GOT3 (cell line): ENCODE measurements at regions not wholly inside any gene's neighbourhood (a gene's known extent, or its start where the extent isn't known, plus 50 kb on each side); places are given as distances from the start of the nearest gene placed in this dataset.

Source experiments
- DNase-seq: peaks from one replicate; lab custom pipeline; 2025; ENCODE audit warnings: mixed read lengths; lab: John Stamatoyannopoulos, UW

DNA sequence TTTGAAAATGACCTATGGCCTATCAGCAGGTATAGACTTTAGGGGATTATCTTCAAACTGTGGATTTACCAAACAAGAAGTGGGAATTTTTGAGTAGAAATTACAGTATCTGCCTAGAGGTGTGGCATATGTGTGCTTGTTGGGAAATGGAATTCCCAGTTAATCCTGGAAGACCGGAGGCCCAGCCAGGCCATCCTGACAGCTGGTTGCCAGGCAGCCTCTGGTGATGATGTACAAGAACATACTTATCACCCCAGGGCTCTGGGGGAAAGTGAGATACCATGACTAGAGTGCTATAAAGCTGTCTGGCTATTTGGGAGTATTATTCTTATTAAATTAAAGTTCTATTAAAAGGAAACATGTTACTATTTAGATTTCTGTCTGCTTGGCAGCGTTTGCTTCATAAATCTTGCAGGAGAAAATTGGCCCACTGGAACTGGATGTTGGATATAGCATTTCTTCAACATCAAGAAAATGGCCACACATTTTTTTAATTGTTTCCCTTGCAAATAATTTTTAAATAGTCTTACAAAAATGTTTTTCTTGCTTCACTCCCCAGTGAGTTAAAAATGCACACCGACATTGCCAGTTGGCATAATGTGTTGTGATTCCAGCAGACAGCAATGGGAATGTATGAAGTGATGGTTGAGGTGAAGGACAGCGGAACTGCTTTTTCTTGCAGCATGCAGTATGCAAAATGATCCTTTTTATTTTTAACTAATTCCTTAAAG is 187.8 kb downstream of the MYLK4 start:
- DNase-seq = no peak

DNA sequence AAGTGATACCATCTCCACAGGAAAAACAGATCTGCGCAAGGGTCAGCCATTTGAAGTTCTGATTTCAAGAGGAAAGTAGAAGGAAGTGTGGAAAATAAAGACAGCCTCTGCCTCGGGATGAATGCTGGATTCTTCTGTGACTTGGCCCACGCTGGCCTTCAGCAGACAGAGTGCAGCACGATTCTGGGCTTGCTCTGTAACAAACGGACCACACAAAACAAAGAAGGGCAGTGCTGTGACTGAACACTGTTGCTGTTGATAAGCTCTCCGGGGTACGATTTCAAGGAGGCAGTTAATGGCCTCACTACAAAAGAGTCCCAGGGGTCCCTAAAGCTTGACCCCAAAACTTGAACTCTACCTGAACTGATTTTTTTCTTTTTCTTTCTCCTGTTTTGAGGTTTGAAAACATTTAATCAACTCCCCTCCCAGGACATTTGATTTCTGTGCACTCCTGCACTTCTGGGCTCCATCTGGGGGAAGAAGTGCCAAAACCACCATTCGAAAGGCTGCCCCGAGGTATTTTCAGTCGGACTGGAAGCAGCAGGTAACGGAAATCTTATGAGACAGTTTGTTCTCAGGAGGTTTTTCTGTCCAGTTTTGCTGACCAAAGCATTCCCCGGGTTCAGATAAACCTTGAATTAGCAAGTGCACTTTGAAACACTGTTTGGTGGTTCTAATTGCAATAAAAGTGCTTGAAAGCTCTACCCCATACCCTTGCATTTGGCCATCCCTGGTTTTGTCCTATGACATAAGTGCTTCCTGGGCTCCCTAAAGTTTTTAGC is 189.6 kb downstream of the MYLK4 start:
- DNase-seq = no peak

DNA sequence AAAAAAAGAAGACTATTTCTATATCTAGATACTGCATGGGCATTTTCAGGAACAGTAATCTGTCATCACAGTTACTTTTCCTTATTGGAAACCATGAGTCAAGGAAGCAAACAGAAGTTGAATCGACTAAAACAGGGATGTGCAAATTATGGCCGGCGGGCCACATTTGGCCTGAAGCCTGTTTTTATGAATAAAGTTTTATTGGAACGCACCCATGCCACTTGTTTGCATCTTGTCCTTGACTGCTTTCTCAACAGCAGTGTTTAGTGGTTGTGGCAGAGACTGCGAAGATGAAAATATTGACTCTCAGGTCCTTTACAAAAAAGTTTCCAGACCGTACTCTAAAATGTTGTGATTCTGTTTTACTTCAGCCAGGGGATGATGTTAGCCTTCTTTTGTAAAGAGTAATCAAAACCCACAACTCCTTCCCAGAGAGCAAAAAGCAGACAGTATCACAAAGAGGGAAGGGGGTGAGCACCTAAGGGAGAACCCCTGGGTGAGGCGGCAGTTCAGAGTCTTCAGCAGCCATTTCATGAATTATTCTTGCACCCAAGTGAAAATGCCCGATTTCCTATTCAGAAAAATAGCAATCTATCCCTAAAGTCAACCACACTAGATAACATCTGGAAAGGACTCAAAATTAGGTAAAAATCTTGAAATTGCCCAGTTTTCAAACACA is 190.4 kb downstream of the MYLK4 start:
- no peak for DNase-seq

DNA sequence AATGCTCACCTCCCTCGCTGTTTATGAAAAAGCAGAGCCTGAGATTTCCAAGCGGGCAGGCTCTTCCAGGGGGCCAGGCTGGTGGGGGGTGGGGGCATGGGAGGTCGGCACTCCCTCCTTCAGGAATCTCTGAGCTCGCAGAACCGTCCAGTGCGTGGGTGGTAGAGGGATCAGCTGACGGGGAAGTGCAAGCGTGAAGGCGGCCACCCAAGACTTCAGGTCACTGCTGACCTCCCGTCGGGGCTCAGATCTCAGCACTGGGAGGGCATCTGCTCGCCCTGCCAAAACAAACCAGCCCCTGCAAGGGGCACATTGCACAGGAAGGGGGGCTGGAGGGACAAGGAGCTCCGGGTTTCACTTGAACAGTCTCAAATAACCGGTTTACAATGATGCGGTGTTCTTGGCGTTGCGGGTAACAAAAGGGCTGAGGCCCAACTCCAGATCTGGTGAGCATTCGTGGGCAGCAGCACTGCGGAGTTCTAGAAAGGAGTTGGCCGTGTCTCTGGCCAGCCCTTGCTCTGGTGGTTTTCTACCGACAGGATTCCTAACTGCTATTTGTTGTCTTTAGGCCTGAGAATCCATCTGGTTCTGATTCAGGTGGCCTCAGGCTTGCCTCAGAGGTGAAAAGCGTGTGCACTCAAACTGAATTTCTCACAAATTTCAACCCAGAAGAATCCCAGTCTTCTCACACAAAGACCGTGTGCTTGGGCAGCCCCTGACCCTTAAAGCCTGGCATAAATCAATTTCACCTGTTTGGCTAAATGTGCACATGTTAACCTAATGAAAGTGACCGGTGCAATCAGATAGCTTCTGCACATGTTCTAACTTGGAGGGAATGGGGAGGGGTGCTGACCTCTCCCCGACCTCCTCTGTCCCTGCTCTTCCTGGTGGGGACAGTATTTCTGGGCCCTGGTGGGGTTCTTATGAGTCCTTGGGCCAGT is 191.6 kb downstream of the MYLK4 start:
- no peak for DNase-seq

DNA sequence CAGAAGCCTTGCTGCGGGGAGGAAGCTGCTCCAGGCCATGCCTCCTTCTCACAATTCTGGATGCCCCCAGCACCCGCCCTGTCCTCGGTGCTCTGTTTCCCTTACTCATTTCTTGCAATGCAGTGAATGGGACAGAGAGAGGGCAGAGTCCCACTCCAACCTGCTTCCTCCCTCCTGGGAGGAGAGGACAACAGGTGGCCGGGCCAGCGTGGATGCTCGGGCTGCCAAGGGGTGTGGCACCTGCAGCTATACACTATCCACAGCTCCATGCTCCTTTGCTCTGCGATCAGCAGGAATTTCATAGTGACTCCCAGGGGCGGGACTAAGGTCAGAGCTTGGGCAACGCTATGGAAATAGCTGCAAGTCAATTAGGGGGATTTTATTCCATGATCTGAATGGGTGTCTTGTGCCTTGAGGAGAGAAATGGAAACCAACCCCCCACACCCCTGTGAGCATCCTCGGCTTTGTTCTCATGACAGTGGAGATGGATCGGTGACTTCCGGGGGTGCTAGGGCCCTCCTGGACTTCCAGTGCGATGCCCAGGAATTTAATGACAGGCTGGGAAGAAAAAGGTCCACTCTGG is 192.5 kb downstream of the MYLK4 start:
- no peak for DNase-seq

DNA sequence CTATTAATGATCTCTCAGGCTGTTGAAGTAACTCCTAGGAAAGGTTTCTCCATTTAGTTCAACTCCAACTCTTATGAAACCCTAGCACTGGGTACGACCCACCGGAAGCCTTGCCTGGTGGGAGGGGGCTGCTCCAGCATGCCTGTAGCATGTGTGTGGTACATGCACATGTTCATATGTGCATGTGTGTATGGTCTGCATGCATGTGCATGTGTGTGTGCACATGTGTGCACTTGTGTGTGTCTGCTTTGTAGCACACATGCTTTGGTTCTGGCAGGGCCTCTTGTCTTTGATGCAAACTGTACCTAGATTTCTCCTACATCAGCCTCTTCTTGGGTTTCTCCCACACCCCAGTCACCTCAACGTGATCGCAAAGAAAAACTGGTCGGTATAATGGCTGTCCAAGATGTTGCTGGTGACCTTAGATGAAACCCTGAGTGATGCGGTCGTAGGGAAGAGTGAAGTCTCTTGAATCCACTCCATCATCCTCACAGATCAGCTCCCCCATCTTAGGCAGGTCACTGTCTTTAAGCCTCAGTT is 193.5 kb downstream of the MYLK4 start:
- no peak for DNase-seq

DNA sequence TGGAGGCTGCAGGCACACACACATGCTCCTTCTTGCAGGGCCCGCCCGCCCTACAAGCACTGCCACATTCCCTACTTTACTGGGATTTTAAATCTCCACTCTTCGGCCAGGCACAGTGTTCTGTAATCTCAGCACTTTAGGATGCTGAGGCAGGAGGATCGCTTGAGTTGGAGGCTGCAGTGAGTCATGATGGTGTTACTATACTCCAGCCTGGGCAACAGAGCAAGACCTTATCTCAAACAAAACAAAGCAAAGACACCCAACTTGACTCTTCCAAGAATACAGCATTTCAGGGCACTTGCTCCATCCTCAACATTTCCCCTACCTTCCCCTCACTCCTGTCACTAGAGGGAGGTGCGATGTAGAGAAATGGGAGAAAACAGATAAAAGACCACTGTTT is 194.0 kb downstream of the MYLK4 start:
- DNase-seq = no peak

DNA sequence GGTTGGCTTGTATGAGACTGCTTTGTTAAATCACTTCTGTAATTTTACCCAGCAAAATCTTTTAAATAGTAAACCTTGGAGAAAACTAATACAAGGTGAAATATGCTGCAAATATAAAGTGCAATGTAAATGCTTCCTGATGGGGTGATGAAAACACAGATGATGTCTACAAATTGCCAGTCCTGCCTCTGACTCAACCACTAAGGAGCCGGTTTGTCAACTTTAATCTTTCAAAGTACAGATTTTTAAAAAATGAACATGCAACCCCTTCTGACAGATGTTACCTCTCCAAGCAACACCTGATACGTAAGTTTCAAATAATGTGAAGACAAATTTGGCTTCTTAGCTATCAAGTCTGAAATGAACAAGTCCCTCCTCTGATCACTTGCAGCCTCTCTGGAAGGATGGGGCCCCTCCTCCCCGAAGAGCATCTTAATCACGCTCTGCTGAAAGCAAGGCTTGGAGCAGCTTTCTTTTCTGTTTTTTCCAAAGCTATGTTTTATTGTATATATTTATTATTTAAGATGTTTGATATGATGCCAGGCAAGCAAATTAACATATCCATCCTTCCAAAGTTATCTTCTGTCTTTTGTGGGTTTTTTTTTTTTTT is 196.0 kb downstream of the MYLK4 start:
- no peak for DNase-seq

DNA sequence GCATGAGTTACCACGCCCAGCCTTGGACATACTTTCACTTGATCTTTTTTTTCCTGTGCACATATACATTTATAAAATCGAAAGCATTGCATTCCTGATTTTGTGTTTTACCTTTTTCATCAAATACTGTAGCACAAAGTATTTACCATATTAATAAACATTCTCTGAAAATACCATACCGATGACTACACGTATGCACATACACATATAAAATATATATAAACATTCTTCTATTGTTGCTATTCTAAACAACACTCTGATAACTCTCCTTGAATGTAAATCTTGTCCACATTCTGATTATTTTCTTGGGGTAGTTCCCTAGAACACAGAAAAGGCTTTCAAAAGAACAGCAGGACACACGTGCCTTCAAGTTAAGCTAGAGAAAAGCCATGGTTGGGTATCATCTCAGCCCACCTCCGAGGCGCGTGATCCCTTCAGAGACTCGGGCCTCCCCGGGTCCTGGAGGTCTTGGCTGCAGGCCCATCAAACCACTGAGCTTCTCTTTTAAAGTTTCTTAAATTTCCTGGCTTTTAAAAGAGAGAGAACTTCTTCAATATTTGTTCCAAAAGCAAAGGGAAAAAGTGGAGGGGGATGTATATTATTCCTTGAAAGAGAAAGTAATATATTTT is 198.1 kb downstream of the MYLK4 start:
- no peak for DNase-seq

DNA sequence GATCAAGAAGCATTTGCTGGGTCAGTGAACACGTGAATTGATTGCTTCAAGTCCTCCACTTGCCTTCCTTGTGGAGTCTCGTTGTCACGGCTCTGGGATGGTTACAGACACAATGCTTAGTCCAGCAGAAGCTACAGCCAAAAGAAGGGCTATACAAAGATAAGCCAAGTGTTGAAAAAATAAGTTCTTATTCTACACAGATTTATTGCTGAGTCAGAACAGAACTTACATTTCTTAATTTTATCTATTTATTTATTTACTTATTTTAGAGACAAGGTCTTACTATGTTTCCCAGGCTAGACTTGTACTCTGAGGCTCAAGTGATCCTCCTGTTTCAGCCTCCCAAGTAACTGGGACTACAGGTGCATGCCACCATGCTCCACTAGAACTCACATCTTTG is 199.0 kb downstream of the MYLK4 start:
- no peak for DNase-seq

DNA sequence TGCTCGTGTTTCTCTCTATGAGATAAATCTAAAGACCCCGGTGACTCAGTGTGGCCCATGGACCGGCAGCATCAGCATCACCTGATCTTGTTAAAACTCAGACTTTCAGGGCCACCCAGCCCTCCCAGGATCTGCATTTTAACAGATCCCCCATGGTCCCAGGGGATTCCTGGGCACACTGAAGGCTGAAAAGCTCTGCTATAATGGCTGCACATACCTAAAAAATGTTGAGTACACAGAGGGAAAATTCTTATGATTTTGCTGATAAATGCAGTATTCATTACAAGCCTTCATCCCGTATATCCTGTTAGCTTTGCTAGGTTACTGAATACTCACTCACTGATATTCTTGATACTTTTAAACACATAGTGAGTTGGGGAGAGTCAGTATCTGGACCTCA is 200.5 kb downstream of the MYLK4 start:
- DNase-seq = no peak

DNA sequence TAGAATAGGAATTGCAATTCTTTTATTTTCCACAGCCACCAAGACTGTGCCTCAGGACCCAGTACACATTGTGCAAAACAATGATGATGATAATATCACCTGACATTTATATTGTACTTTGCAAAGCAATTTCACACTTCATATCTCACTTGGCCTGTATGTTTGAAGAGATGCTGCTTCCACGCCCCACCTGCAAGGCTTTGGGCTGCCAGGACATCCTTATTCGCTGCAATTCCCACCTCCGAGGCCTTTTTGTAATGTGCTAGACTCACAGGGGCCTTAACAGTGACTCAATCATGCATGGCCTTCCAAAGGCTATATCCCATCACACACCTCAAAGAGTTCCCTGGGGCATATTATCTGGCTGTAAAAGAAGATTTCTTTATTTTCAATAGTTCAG is 200.9 kb downstream of the MYLK4 start:
- no peak for DNase-seq

DNA sequence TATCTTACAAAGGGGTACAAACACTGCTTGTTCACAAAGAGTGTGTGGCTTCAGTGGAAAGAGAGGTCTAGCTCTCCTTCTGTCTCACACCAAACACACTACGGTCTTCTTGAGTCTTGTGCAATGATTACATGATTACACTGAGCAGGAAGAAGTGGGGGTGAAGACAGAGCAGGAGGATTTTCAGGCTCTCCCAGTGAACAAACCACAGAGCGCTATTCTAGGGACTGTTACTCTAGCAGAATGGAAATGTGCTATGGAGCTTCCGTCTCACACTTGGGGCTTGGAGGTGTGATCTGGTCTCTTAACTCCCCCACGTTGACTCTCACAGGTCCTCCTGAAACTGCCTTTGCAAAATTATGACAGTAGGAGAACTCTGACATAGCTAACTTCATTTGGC is 203.4 kb downstream of the MYLK4 start:
- no peak for DNase-seq

DNA sequence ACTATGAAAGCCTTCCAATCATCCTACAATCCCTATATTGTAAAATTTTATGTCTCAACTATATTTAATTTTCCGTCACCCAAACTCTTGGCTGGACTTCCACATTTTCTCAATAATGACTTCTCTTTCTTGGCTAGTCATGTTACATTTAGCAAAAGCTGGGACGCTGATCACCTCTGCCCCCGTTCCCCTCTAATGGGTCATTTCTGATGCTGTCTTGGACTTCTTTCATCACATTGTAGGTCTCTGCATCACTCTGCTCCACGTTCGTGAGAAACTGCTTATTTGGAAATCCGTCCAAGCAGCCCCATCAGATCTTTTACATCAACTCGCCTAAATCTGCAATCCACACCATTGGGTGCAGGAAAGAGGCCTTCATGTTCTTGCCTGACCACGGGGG is 203.8 kb downstream of the MYLK4 start:
- no peak for DNase-seq

DNA sequence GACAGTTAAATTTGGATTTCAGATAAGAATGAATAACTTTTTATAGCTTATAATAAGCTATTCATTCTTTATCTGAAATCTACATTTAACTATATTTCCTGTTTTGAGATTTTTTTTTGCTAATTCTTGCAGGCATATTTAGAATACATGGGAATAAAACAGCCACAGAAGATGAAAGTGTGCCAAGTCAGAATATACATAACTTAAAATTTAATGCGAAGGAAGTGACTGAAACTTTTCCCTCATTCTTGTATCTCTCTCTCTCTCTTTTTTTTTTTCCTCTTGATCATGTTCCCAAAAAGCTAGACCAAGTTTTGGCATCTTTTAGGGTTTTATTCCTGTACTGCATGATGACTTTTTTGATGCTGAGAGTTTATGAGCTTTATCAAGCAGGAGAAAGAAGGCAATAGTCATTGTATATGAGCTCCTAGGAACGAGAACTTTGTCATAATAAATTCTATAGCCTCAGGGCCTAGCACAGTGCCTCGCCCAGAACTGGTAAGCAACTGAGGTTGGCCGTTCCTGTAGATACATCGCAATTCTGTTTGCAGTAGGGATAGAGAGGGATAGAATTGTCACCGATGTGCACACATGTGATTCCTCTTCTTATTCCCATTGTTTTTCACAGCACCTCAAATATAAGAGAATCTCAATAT is 205.2 kb downstream of the MYLK4 start:
- DNase-seq = no peak

DNA sequence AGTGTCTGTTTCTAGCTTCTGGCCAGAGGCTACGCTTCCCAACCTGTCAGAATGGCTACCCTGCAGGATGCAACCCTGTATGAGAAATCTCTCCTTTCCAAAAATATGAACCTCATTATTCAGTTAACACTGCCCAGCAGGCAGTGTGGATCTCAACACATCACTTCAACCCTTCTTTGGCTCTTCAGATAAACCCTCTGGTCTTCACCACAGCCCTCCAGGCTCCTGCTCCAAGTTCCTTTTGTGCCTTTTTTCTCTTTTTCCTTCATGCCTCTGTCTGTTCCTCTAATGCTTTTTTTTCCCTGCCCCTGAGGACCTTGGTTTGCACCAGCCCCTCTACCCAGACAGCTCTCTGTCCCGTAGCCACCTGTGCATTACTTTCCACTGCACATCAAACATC is 207.4 kb downstream of the MYLK4 start:
- DNase-seq = no peak

DNA sequence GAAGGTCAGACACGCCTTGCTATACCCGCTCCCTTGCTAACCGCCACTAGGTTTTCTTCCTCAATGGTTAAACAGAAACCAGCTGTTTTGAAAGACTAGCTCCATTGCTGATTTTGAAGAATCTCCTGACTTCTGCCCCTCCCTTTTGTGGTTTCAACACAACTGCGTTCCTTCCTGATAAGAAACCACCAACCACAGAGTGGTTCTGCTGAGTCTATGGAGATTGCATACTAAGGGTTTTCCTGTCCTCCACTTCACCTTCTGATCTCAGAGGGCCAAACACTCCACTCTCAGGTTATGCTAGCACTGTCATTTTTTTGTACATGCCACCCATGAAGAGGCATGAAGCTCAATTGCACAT is 207.9 kb downstream of the MYLK4 start:
- DNase-seq = no peak

DNA sequence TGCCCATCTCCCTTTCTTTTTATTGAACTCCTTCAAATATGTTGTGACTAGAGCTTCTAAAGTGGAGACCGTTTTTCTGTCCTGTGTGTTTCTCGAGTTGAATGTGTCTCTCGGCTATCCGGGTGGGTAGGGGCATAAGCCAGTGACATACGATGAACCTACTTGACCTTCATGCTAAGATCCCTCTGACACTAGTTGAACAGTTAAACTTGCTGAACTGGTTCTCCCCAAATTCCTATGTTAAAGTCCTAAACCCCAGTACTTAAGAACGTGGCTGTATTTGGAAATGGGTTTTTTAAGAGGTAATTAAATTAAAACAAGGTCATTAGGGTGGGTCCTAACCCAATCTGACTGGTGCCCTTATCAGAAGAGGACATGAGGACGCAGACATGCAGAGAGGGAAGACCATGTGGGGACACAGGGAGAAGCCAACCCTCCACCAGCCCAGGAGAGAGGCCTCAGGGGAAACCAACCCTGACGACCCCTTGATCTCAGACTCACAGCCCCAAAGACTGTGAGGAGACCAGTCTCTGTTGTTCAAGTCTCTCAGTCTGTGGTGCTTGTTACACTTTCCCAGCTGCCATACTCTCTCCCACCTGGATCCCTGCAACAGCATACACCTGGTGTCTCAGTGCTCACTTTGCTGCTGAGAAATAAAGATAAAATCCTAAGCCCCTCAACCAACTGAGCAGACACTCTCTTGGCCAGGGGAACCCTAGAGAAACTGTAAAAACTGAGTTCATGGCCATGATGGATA is 208.4 kb downstream of the MYLK4 start:
- no peak for DNase-seq

DNA sequence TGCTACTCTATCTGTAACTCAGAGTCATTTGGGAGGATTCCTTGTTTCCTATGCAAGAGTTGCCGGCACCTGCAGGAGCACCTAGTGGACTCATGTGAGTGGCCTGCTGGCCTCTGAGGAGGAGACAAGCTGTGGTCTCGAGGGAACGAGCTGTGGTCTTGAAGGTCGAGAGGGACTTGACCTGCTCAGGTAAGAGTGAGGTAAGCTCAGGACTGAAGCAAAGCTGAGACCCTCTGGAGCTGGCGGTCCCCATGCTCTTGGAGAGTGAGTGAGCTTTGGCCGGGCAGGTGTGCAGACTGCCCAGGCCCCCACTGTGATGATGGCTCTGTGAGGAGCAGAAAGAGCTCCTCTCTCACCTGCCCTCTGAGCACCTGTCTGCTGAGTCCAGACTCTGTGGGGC is 214.3 kb downstream of the MYLK4 start:
- no peak for DNase-seq
